CD14-positive monocyte (primary cell): ENCODE measurements at regions not wholly inside any gene's neighbourhood (a gene's known extent, or its start where the extent isn't known, plus 50 kb on each side); places are given as distances from the start of the nearest gene placed in this dataset.

Experiments
- DNase-seq, 3 donors: peaks; one replicate each; pipeline ENCODE4 v3.0.0-alpha.2; 2011 to 2022
- H2AFZ ChIP-seq: 2 replicates; pipeline ENCODE4 v1.6.0; 2012; ENCODE audit warnings: mild to moderate bottlenecking, low read depth, low read length, inconsistent platforms; ENCODE audit not compliant: insufficient read depth, poor library complexity, severe bottlenecking
- H3K27ac ChIP-seq, 2 donors: 1 replicate in 1 of 2; 2 replicates in 1 of 2; pipeline ENCODE4 v1.5.1; 2012 to 2013; ENCODE audit warnings: low read length in 2 of 2, control low read depth in 1 of 2, inconsistent platforms in 1 of 2, low read depth in 1 of 2, mild to moderate bottlenecking in 1 of 2
- H3K27me3 ChIP-seq, 2 donors: one replicate each; pipeline versions ENCODE4 v1.6.0 to v1.6.1; 2011 to 2013; ENCODE audit warnings: low read length in 2 of 2; ENCODE audit not compliant: control insufficient read depth in 2 of 2, insufficient read depth in 2 of 2
- H3K36me3 ChIP-seq, 2 donors: replicated peaks in 1 of 2; 1 replicate in 1 of 2; 2 replicates in 1 of 2; pipeline versions ENCODE4 v1.5.1 to v1.6.1; 2012 to 2013; ENCODE audit warnings: low read length in 2 of 2, control low read depth in 1 of 2, inconsistent platforms in 1 of 2, mild to moderate bottlenecking in 1 of 2; ENCODE audit not compliant: insufficient read depth in 2 of 2, control insufficient read depth in 1 of 2
- H3K4me1 ChIP-seq, 2 donors: 1 replicate in 1 of 2; 2 replicates in 1 of 2; pipeline versions ENCODE4 v1.5.1 to v1.6.1; 2012 to 2013; ENCODE audit warnings: low read length in 2 of 2, control low read depth in 1 of 2, inconsistent platforms in 1 of 2, mild to moderate bottlenecking in 1 of 2, moderate library complexity in 1 of 2; ENCODE audit not compliant: insufficient read depth in 2 of 2, control insufficient read depth in 1 of 2
- H3K4me2 ChIP-seq: replicated peaks from 2 replicates; pipeline ENCODE3; 2012; ENCODE audit warnings: low read length, moderate library complexity, mild to moderate bottlenecking; ENCODE audit not compliant: poor library complexity, severe bottlenecking; ENCODE audit errors: extremely low read depth
- H3K4me3 ChIP-seq, 3 experiments: fragments of 200-600 bp in 1 of 3; sonication (generic) in 1 of 3; replicated peaks in 1 of 3; 1 replicate in 2 of 3; 2 replicates in 1 of 3; pipeline ENCODE4 v1.5.1; 2011 to 2013; ENCODE audit warnings: low read length in 3 of 3, mild to moderate bottlenecking in 3 of 3, control low read depth in 2 of 3, low read depth in 2 of 3, inconsistent platforms in 1 of 3, moderate library complexity in 1 of 3
- H3K79me2 ChIP-seq: 2 replicates; pipeline ENCODE4 v1.6.0; 2012; ENCODE audit warnings: mild to moderate bottlenecking, control low read depth, inconsistent platforms, low read length, moderate library complexity; ENCODE audit not compliant: insufficient read depth
- H3K9ac ChIP-seq: 2 replicates; pipeline ENCODE4 v1.6.0; 2017; ENCODE audit warnings: low read length, mild to moderate bottlenecking; ENCODE audit not compliant: insufficient read depth, poor library complexity, severe bottlenecking
- H3K9me3 ChIP-seq, 2 donors: replicated peaks in 1 of 2; 1 replicate in 1 of 2; 2 replicates in 1 of 2; pipeline versions ENCODE4 v1.5.1 to v1.6.1; 2012 to 2013; ENCODE audit warnings: low read length in 2 of 2, control low read depth in 1 of 2; ENCODE audit not compliant: control insufficient read depth in 1 of 2, insufficient read depth in 1 of 2
- H4K20me1 ChIP-seq: 2 replicates; pipeline ENCODE4 v1.6.0; 2012; ENCODE audit warnings: mild to moderate bottlenecking, low read length, control low read depth, moderate library complexity; ENCODE audit not compliant: insufficient read depth
- H3K27ac Mint-ChIP-seq, 7 donors: one replicate each; pipeline ENCODE4 v1.8.0; 2020; ENCODE audit warnings: mild to moderate bottlenecking in 7 of 7, mixed read lengths in 7 of 7, moderate library complexity in 6 of 7, inconsistent platforms in 2 of 7
- H3K27me3 Mint-ChIP-seq, 3 donors: one replicate each; pipeline ENCODE4 v1.8.0; 2021 to 2022; ENCODE audit warnings: low read depth in 3 of 3, mild to moderate bottlenecking in 3 of 3, mixed read lengths in 3 of 3, moderate library complexity in 3 of 3, inconsistent platforms in 1 of 3
- H3K36me3 Mint-ChIP-seq, 2 donors: one replicate each; pipeline ENCODE4 v1.8.0; 2020; ENCODE audit warnings: mixed read lengths in 2 of 2, inconsistent platforms in 1 of 2, mild to moderate bottlenecking in 1 of 2
- H3K4me1 Mint-ChIP-seq: one replicate; pipeline ENCODE4 v1.8.0; 2020; ENCODE audit warnings: mild to moderate bottlenecking, mixed read lengths
- H3K4me3 Mint-ChIP-seq, 2 donors: one replicate each; pipeline ENCODE4 v1.8.0; 2020; ENCODE audit warnings: mild to moderate bottlenecking in 2 of 2, mixed read lengths in 2 of 2, moderate library complexity in 1 of 2
- H3K9me3 Mint-ChIP-seq, 7 donors: one replicate each; pipeline ENCODE4 v1.8.0; 2020 to 2022; ENCODE audit warnings: mixed read lengths in 7 of 7, mild to moderate bottlenecking in 6 of 7, moderate library complexity in 6 of 7, inconsistent platforms in 2 of 7
- CTCF ChIP-seq: fragments of 200-600 bp; IDR thresholded peaks from one replicate; pipeline ENCODE4 v1.8.0; 2022; ENCODE audit warnings: antibody characterized with exemption, mild to moderate bottlenecking
- WGBS: methylation state at CpG from one replicate; pipeline ENCODE4 v1.1.5; 2013; ENCODE audit warnings: missing lambda C conversion rate; ENCODE audit not compliant: insufficient coverage; 5-methylcytosine and 5-hydroxymethylcytosine counted together
- intact Hi-C, 2 donors: fragments of 100-400 bp; cut with micrococcal nuclease; formaldehyde crosslinking; loops; one replicate each; pipeline versions ENCODE4 v1.15.0 to v1.15.1; 2023

DNA sequence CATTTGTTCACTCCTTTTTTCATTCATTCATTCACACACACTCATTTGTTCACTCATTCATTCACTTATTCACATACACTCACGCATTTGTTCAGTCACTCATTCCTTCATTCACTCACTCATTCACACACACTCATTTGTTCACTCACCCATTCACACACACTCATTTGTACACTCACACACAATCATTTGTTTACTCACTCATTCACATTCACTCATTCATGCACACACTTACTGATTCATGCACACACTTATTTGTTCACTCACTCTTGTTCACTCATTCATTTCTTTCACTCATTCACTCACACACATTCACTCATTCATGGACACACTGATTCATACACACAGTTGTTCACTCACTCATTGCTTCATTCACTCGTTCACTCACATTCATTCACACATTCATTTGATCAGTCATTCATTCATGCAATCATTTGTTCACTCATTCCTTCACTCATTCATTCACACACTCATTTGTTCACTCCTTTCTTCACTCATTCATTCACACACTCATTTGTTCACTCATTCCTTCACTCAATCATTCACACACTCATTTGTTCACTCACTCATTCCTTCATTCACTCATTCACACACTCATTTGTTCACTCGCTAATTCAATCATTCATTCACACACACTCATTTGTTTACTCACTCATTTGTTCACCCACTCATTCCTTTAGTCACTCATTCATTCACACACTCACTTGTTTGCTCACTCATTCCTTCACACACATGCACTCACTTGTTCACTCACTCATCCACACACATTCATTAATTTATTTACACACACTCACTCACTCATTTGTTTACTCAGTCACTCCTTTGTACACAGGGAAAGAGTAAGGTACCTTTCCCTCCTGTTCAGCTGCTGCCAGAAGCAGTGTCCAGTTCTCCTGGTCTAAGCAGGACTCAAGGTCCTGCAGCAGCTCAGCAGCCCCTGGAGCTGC, 50.7 kb upstream of the BHLHE23 start:
- no peak overlapping the region for H3K9ac ChIP-seq
- peaks cover 0 to 10% (median 5%) of the 10 kb centered on the region in 7 donors for H3K9me3 Mint-ChIP-seq
- no peak overlapping the region for H3K27ac Mint-ChIP-seq
- no peak overlapping the region for H3K27ac ChIP-seq
- no peak overlapping the region for H3K4me2 ChIP-seq
- H3K4me3 Mint-ChIP-seq, result no peak overlapping the region
- no peaks in the 10 kb centered on the region for H3K4me1 Mint-ChIP-seq
- no peaks in the 10 kb centered on the region for H3K36me3 Mint-ChIP-seq
- H3K36me3 ChIP-seq, result no peaks in the 10 kb centered on the region
- no peaks in the 10 kb centered on the region for H3K79me2 ChIP-seq
- H3K4me3 ChIP-seq, result no peak overlapping the region
- H3K27me3 Mint-ChIP-seq, result peaks cover 4 to 7% (median 4%) of the 10 kb centered on the region in 3 donors
- WGBS, result 90% methylated on average over 3 of the region's 3 CpGs
- DNase-seq, result no peak
- intact Hi-C loops, result no loop called here
- no peaks in the 10 kb centered on the region for H3K4me1 ChIP-seq
- no peaks in the 10 kb centered on the region for H3K27me3 ChIP-seq
- H3K9me3 ChIP-seq, result peaks cover 8 to 16% of the 10 kb centered on the region in 2 donors
- no peaks in the 10 kb centered on the region for H4K20me1 ChIP-seq
- TF ChIP-seq CTCF, result no peak
- H2AFZ ChIP-seq, result no peak overlapping the region

DNA sequence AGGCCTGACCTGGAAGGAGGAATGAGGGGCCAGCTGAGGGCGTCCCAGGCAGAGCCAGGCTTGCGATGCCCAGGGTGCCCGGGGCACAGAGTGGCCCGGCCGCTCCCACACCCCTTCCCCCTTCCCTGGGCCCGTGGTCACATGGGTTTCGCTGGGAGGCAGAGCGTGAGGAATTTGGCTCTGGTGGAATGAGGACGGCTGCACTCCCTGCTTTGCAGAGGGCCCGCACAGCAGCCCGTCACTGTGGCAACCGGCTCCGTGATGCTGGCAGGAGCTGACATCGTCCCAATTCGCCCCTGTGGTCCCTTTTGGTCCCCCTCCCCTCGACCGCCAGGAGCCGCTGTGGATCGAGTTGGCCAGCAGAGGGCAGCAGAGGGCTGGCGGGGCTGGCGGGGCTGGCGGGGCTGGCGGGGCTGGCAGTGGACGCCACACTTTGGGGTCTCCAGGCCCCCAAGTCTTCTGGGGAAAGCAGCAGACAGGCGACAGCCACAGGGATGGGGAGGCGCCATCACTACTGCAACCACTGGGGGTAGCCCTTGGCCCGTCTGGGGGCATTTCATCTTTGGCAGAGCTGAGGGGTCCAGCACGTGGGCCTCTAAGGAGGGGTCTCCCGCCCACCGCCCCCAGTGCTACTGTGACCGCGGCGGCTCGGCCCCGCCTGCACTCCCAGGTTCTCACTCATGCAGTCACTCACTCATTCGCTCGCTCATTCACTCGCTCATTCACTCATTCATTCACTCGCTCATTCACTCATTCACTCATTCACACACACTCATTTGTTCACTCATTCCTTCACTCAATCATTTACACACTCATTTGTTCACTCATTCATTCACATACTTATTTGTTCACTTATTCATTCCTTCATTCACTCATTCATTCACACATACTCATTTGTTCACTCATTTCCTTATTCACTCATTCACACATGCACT, 49.7 kb upstream of the BHLHE23 start:
- Histone ChIP-seq H4K20me1 (no peaks in the 10 kb centered on the region), H3K27ac (no peak overlapping the region), H3K9me3 (peaks cover 5 to 11% of the 10 kb centered on the region in 2 donors), H3K27me3 (no peaks in the 10 kb centered on the region), H2AFZ (no peak overlapping the region), H3K36me3 (no peaks in the 10 kb centered on the region), H3K4me2 (peak overlapping the region; percentile 2), H3K4me1 (no peaks in the 10 kb centered on the region), H3K79me2 (no peaks in the 10 kb centered on the region), H3K9ac (no peak overlapping the region), H3K4me3 (no peak overlapping the region)
- intact Hi-C loops, result no loop called here
- TF ChIP-seq CTCF, result peak; percentile 93
- no peak for DNase-seq
- Mint-ChIP-seq H3K27ac (no peak overlapping the region), H3K4me1 (no peaks in the 10 kb centered on the region), H3K9me3 (peaks cover 0 to 5% (median 4%) of the 10 kb centered on the region in 7 donors), H3K27me3 (peaks cover 2 to 10% (median 10%) of the 10 kb centered on the region in 3 donors), H3K4me3 (no peak overlapping the region), H3K36me3 (no peaks in the 10 kb centered on the region)
- WGBS, result 10% methylated on average over 32 of the region's 39 CpGs
